ENCODE measurements at regions not wholly inside any gene's neighbourhood (a gene's known extent, or its start where the extent isn't known, plus 50 kb on each side); places are given as distances from the start of the nearest gene placed in this dataset.
"Not testable (repeated sequence)": the region's sequence is repeated elsewhere in the genome, so short reads cannot be mapped to it uniquely, and the experiment has no call there.

GRCh38 chr2:184993746-184994145, 395.4 kb downstream of the ZNF804A start:
- no peak for DNase-seq

GRCh38 chr2:185006481-185006880, 408.2 kb downstream of the ZNF804A start:
- no peak for DNase-seq

GRCh38 chr2:185012643-185013042, 414.3 kb downstream of the ZNF804A start:
- DNase-seq = no peak

GRCh38 chr2:185014076-185014475, 415.7 kb downstream of the ZNF804A start:
- DNase-seq = no peak

- not testable (repeated sequence) for DNase-seq
Measured at GRCh38 chr2:185025891-185026290, 427.6 kb downstream of the ZNF804A start.

GRCh38 chr2:185035906-185036305, 437.6 kb downstream of the ZNF804A start:
- no peak for DNase-seq

GRCh38 chr2:185044323-185044874, 446.1 kb downstream of the ZNF804A start:
- DNase-seq = no peak

- DNase-seq = no peak
Measured at GRCh38 chr2:185050804-185051203, 452.5 kb downstream of the ZNF804A start.

- DNase-seq = no peak
Measured at GRCh38 chr2:185063761-185064160, 465.4 kb downstream of the ZNF804A start.

GRCh38 chr2:185066128-185066527, 467.8 kb downstream of the ZNF804A start:
- no peak for DNase-seq

GRCh38 chr2:185069107-185069506, 470.8 kb downstream of the ZNF804A start:
- no peak for DNase-seq

- no peak for DNase-seq
Measured at GRCh38 chr2:185074156-185074555, 475.8 kb downstream of the ZNF804A start.

- DNase-seq = no peak
Measured at GRCh38 chr2:185082749-185083148, 484.4 kb downstream of the ZNF804A start.

- DNase-seq = no peak
Measured at GRCh38 chr2:185108588-185108987, 510.3 kb downstream of the ZNF804A start.

- DNase-seq = no peak
Measured at GRCh38 chr2:185127412-185127811, 529.1 kb downstream of the ZNF804A start.

- DNase-seq = no peak
Measured at GRCh38 chr2:185128346-185128745, 530.0 kb downstream of the ZNF804A start.

GRCh38 chr2:185128996-185129395, 530.7 kb downstream of the ZNF804A start:
- no peak for DNase-seq

- DNase-seq = no peak
Measured at GRCh38 chr2:185130685-185131084, 532.4 kb downstream of the ZNF804A start.

- DNase-seq = no peak
Measured at GRCh38 chr2:185132501-185133041, 534.2 kb downstream of the ZNF804A start.

GRCh38 chr2:185137700-185138099, 539.4 kb downstream of the ZNF804A start:
- DNase-seq = no peak

- no peak for DNase-seq
Measured at GRCh38 chr2:185142677-185143076, 544.3 kb downstream of the ZNF804A start.

- no peak for DNase-seq
Measured at GRCh38 chr2:185144159-185144919, 546.0 kb downstream of the ZNF804A start.

- no peak for DNase-seq
Measured at GRCh38 chr2:185145316-185146121, 547.2 kb downstream of the ZNF804A start.

GRCh38 chr2:185147361-185147760, 549.0 kb downstream of the ZNF804A start:
- no peak for DNase-seq
